Transverse colon (tissue), 4 donors: ENCODE measurements at regions not wholly inside any gene's neighbourhood (a gene's known extent, or its start where the extent isn't known, plus 50 kb on each side); places are given as distances from the start of the nearest gene placed in this dataset.

Experiments
- DNase-seq: peaks from one replicate; pipeline ENCODE4 v3.0.0-alpha.2; 2019
- H3K27ac ChIP-seq, 4 donors: fragments of 200-600 bp; sonication (generic); 2 replicates each; pipeline ENCODE4 v1.5.1; 2016 to 2018; ENCODE audit warnings: inconsistent platforms in 4 of 4
- H3K27me3 ChIP-seq: fragments of 200-600 bp; sonication (generic); 2 replicates; pipeline ENCODE4 v1.5.1; 2017; ENCODE audit warnings: inconsistent platforms
- H3K36me3 ChIP-seq, 4 donors: fragments of 200-600 bp; sonication (generic); 2 replicates each; pipeline ENCODE4 v1.5.1; 2017 to 2019; ENCODE audit warnings: inconsistent platforms in 4 of 4
- H3K4me1 ChIP-seq, 4 donors: fragments of 200-600 bp; sonication (generic); 2 replicates each; pipeline ENCODE4 v1.5.1; 2017 to 2020; ENCODE audit warnings: inconsistent platforms in 4 of 4
- H3K4me3 ChIP-seq, 4 donors: fragments of 200-600 bp; sonication (generic); 1 replicate in 1 of 4; 2 replicates in 3 of 4; pipeline versions ENCODE4 v1.5.1 to v1.6.1; 2017 to 2019; ENCODE audit warnings: inconsistent platforms in 4 of 4
- H3K9me3 ChIP-seq, 2 donors: fragments of 200-600 bp; sonication (generic); 2 replicates each; pipeline ENCODE4 v1.5.1; 2017 to 2019; ENCODE audit warnings: inconsistent platforms in 2 of 2
- CTCF ChIP-seq, 5 experiments: fragments of 200-600 bp in 3 of 5; fragments of 450-650 bp in 2 of 5; sonication (generic) in 3 of 5; IDR thresholded peaks; 1 replicate in 2 of 5; 2 replicates in 3 of 5; pipeline ENCODE4 v1.5.1; 2016 to 2017; ENCODE audit warnings: antibody characterized with exemption in 5 of 5, inconsistent platforms in 3 of 5, mild to moderate bottlenecking in 2 of 5, moderate library complexity in 1 of 5
- EP300 ChIP-seq: sonication (generic); formaldehyde crosslinking; IDR thresholded peaks from one replicate; pipeline ENCODE4 v1.6.1; 2017; ENCODE audit warnings: antibody characterized with exemption, low read depth
- POLR2A ChIP-seq: fragments of 450-650 bp; IDR thresholded peaks from one replicate; pipeline ENCODE4 v1.6.1; 2016; ENCODE audit warnings: antibody characterized with exemption, mild to moderate bottlenecking, moderate library complexity
- POLR2AphosphoS5 ChIP-seq, 3 donors: sonication (generic); formaldehyde crosslinking; IDR thresholded peaks; one replicate each; pipeline ENCODE4 v1.6.1; 2016; ENCODE audit warnings: antibody characterized with exemption in 3 of 3
- WGBS, 2 donors: methylation state at CpG; one replicate each; pipeline ENCODE4 v1.1.5; 2018; ENCODE audit warnings: low coverage in 1 of 2; 5-methylcytosine and 5-hydroxymethylcytosine counted together
- in situ Hi-C, 4 donors: fragments of 200-750 bp; cut with MboI; loops; one replicate each; pipeline versions ENCODE4 v1.15.0 to v1.15.1; 2017; ENCODE audit warnings: low sequenced_read_pairs in 3 of 4, low pct_ligation_motif_present in 1 of 4, low pct_unique_long_range_greater_than_20kb in 1 of 4
- intact Hi-C: fragments of 100-400 bp; cut with DNase I; formaldehyde crosslinking; loops from one replicate; pipeline ENCODE4 v1.15.1; 2023; ENCODE audit warnings: low total_unique reads

GRCh38 chr3:74410276-74410941, 204.1 kb downstream of the CNTN3 start:
- no peak for DNase-seq
- Histone ChIP-seq H3K27ac (no peak overlapping the region), H3K4me1 (no peaks in the 10 kb centered on the region), H3K36me3 (no peaks in the 10 kb centered on the region), H3K4me3 (no peak overlapping the region), H3K27me3 (no peaks in the 10 kb centered on the region), H3K9me3 (no peaks in the 10 kb centered on the region)
- in situ Hi-C loops: no loop called here
- intact Hi-C loops: no loop called here
- no peak for TF ChIP-seq CTCF (IDR thresholded peaks at IDR 0.05)
- TF ChIP-seq POLR2AphosphoS5 (IDR thresholded peaks at IDR 0.05): no peak
- TF ChIP-seq EP300: no peak
- TF ChIP-seq POLR2A: no peak
- 79 to 89% methylated on average over 2 of the region's 2 CpGs for WGBS, 2 donors

GRCh38 chr3:74409066-74409465, 205.4 kb downstream of the CNTN3 start:
- in situ Hi-C loops: no loop called here
- intact Hi-C loops: no loop called here
- no peaks in the 10 kb centered on the region for H3K36me3 ChIP-seq
- H3K9me3 ChIP-seq: no peaks in the 10 kb centered on the region
- DNase-seq: no peak
- H3K27me3 ChIP-seq: no peaks in the 10 kb centered on the region
- H3K27ac ChIP-seq: no peak overlapping the region
- no peak overlapping the region for H3K4me3 ChIP-seq
- no peaks in the 10 kb centered on the region for H3K4me1 ChIP-seq
- TF ChIP-seq POLR2AphosphoS5 (IDR thresholded peaks at IDR 0.05) (no peak), CTCF (IDR thresholded peaks at IDR 0.05) (no peak)

GRCh38 chr3:74403307-74403706, 211.2 kb downstream of the CNTN3 start:
- 68 to 100% methylated on average over 1 to 2 of the region's 2 CpGs for WGBS, 2 donors
- H3K27me3 ChIP-seq: no peaks in the 10 kb centered on the region

GRCh38 chr3:74402821-74403220, 211.6 kb downstream of the CNTN3 start:
- H3K4me1 ChIP-seq: no peaks in the 10 kb centered on the region
- intact Hi-C loops: no loop called here
- no peak overlapping the region for H3K27ac ChIP-seq
- no peaks in the 10 kb centered on the region for H3K36me3 ChIP-seq
- H3K4me3 ChIP-seq: no peak overlapping the region
- H3K27me3 ChIP-seq: no peaks in the 10 kb centered on the region
- in situ Hi-C loops: no loop called here
- whole genome bisulfite sequencing, 2 donors: 71 to 79% methylated on average over 3 of the region's 3 CpGs
- DNase-seq: no peak
- TF ChIP-seq POLR2A (no peak), EP300 (no peak), CTCF (IDR thresholded peaks at IDR 0.05) (no peak), POLR2AphosphoS5 (IDR thresholded peaks at IDR 0.05) (no peak)
- H3K9me3 ChIP-seq: peaks cover 0 to under 1% of the 10 kb centered on the region in 2 donors

More at GRCh38 chr3:74403307-74403706, 211.2 kb downstream of the CNTN3 start:
- no peak overlapping the region for H3K27ac ChIP-seq
- H3K36me3 ChIP-seq: no peaks in the 10 kb centered on the region
- H3K4me1 ChIP-seq: no peaks in the 10 kb centered on the region
- H3K4me3 ChIP-seq: no peak overlapping the region
- DNase-seq: no peak
- no peaks in the 10 kb centered on the region for H3K9me3 ChIP-seq
- TF ChIP-seq EP300 (no peak), POLR2A (no peak), POLR2AphosphoS5 (IDR thresholded peaks at IDR 0.05) (no peak), CTCF (IDR thresholded peaks at IDR 0.05) (no peak)
- intact Hi-C loops (no loop called here), in situ Hi-C loops (no loop called here)
